IMR-90 (cell line): ENCODE measurements at regions not wholly inside any gene's neighbourhood (a gene's known extent, or its start where the extent isn't known, plus 50 kb on each side); places are given as distances from the start of the nearest gene placed in this dataset.

Source experiments
- ATAC-seq: fragments of 200-7000 bp; cut with Tn5 transposase; 2 replicates; pipeline ENCODE4 v1.9.1; 2020; ENCODE audit warnings: low read depth, mild to moderate bottlenecking, moderate library complexity
- BruUV-seq: library from RNA; stranded (reverse); fragments of 400-500 nt; replicated peaks from 2 replicates; lab custom pipeline; 2021; lab: Mats Ljungman, UMichigan
- CTCF ChIA-PET: fragments of 300-600 bp; formaldehyde crosslinking; extraction: SDS; loops from one replicate; lab custom pipeline; 2021; ENCODE audit warnings: antibody characterized with exemption; lab: Yijun Ruan, JAX
- POLR2A ChIA-PET: fragments of 300-600 bp; sonication (Branson Sonifier 250); formaldehyde crosslinking; loops from one replicate; lab custom pipeline; 2022; ENCODE audit warnings: antibody characterized with exemption; ENCODE audit not compliant: unreplicated experiment; lab: Charles Lee
- DNase-seq: peaks from one replicate; pipeline ENCODE4 v3.0.0; 2013
- H2AFZ ChIP-seq: replicated peaks from 2 replicates; pipeline ENCODE3; 2013; ENCODE audit warnings: low read length, mild to moderate bottlenecking; ENCODE audit not compliant: poor library complexity
- H2AK5ac ChIP-seq: 2 replicates; pipeline ENCODE4 v1.6.1; 2013; ENCODE audit warnings: low read depth, low read length, inconsistent platforms
- H2AK9ac ChIP-seq: replicated peaks from 2 replicates; pipeline ENCODE3; 2013; ENCODE audit warnings: mild to moderate bottlenecking, low read depth, low read length, moderate library complexity; ENCODE audit not compliant: poor library complexity
- H2BK120ac ChIP-seq: 2 replicates; pipeline ENCODE4 v1.6.1; 2013; ENCODE audit warnings: low read depth, low read length, inconsistent platforms
- H2BK15ac ChIP-seq: 3 replicates; pipeline ENCODE4 v1.6.1; 2013; ENCODE audit warnings: low read depth, low read length, inconsistent platforms
- H2BK20ac ChIP-seq: 2 replicates; pipeline ENCODE4 v1.6.1; 2013; ENCODE audit warnings: low read depth, mild to moderate bottlenecking, inconsistent platforms, low read length, moderate library complexity
- H2BK5ac ChIP-seq: 2 replicates; pipeline ENCODE4 v1.6.1; 2013; ENCODE audit warnings: mild to moderate bottlenecking, low read depth, low read length, inconsistent platforms; ENCODE audit not compliant: poor library complexity, severe bottlenecking
- H3K14ac ChIP-seq: replicated peaks from 2 replicates; pipeline ENCODE4 v1.6.1; 2013; ENCODE audit warnings: low read depth, low read length, inconsistent platforms
- H3K18ac ChIP-seq: 2 replicates; pipeline ENCODE4 v1.6.1; 2013; ENCODE audit warnings: low read depth, low read length, control low read depth
- H3K23ac ChIP-seq: 2 replicates; pipeline ENCODE4 v1.6.1; 2013; ENCODE audit warnings: low read depth, low read length, inconsistent platforms
- H3K27ac ChIP-seq: 2 replicates; pipeline ENCODE4 v1.5.1; 2013; ENCODE audit warnings: mild to moderate bottlenecking, control low read depth, low read length; ENCODE audit not compliant: insufficient read depth
- H3K27me3 ChIP-seq: 2 replicates; pipeline ENCODE4 v1.6.1; 2013; ENCODE audit warnings: low read length; ENCODE audit not compliant: control insufficient read depth, insufficient read depth
- H3K36me3 ChIP-seq: 2 replicates; pipeline ENCODE4 v1.6.1; 2013; ENCODE audit warnings: low read length, mixed read lengths; ENCODE audit not compliant: control insufficient read depth, insufficient read depth
- H3K4ac ChIP-seq: 2 replicates; pipeline ENCODE4 v1.6.1; 2013; ENCODE audit warnings: low read depth, low read length, inconsistent platforms
- H3K4me1 ChIP-seq: 2 replicates; pipeline ENCODE4 v1.6.1; 2013; ENCODE audit warnings: low read length, mixed read lengths; ENCODE audit not compliant: control insufficient read depth, insufficient read depth
- H3K4me2 ChIP-seq: 2 replicates; pipeline ENCODE4 v1.6.1; 2013; ENCODE audit warnings: low read depth, mild to moderate bottlenecking, control low read depth, low read length, moderate library complexity
- H3K4me3 ChIP-seq: 2 replicates; pipeline ENCODE4 v1.5.1; 2013; ENCODE audit warnings: low read depth, mild to moderate bottlenecking, control low read depth, low read length, moderate library complexity; ENCODE audit not compliant: insufficient read depth
- H3K56ac ChIP-seq: 2 replicates; pipeline ENCODE4 v1.6.1; 2013; ENCODE audit warnings: low read length, inconsistent platforms; ENCODE audit not compliant: insufficient read depth; ENCODE audit errors: extremely low read depth
- H3K79me1 ChIP-seq, 2 experiments: 2 replicates each; pipeline ENCODE4 v1.6.1; 2013; ENCODE audit warnings: low read length in 2 of 2, inconsistent platforms in 1 of 2, low read depth in 1 of 2
- H3K9ac ChIP-seq: 2 replicates; pipeline ENCODE4 v1.6.1; 2013; ENCODE audit warnings: low read depth, low read length, control low read depth
- H3K9me1 ChIP-seq: 2 replicates; pipeline ENCODE4 v1.6.1; 2013; ENCODE audit warnings: low read length, inconsistent platforms; ENCODE audit not compliant: insufficient read depth
- H3K9me3 ChIP-seq: 2 replicates; pipeline ENCODE4 v1.6.1; 2013; ENCODE audit warnings: low read length; ENCODE audit not compliant: control insufficient read depth, insufficient read depth
- H4K20me1 ChIP-seq: 2 replicates; pipeline ENCODE4 v1.6.1; 2013; ENCODE audit warnings: low read length, inconsistent platforms; ENCODE audit not compliant: insufficient read depth
- H4K5ac ChIP-seq: 2 replicates; pipeline ENCODE4 v1.6.1; 2013; ENCODE audit warnings: mild to moderate bottlenecking, low read depth, low read length, control low read depth
- H4K8ac ChIP-seq, 2 experiments: 2 replicates each; pipeline ENCODE4 v1.6.1; 2013; ENCODE audit warnings: low read depth in 2 of 2, low read length in 2 of 2, control low read depth in 1 of 2, inconsistent platforms in 1 of 2
- H4K91ac ChIP-seq: 2 replicates; pipeline ENCODE4 v1.6.1; 2013; ENCODE audit warnings: low read depth, low read length, inconsistent platforms; ENCODE audit not compliant: insufficient read depth
- MAZ ChIP-seq: IDR thresholded peaks from 2 replicates; pipeline ENCODE4 v1.6.1; 2012; ENCODE audit warnings: low read depth, mild to moderate bottlenecking, low read length, improper control_type of control experiment, moderate library complexity, borderline replicate concordance
- NFE2L2 ChIP-seq: fragments of 150-350 bp; IDR thresholded peaks from 2 replicates; pipeline ENCODE4 v1.6.1; 2016; ENCODE audit warnings: low read depth, mild to moderate bottlenecking, low read length
- RCOR1 ChIP-seq: IDR thresholded peaks from 2 replicates; pipeline ENCODE4 v1.6.1; 2012; ENCODE audit warnings: mild to moderate bottlenecking, low read length, improper control_type of control experiment; ENCODE audit not compliant: insufficient replicate concordance
- RFX5 ChIP-seq: IDR thresholded peaks from 2 replicates; pipeline ENCODE4 v1.8.0; 2012; ENCODE audit warnings: low read depth, mild to moderate bottlenecking, low read length, moderate library complexity
- WGBS, 2 experiments: methylation state at CpG; one replicate each; pipeline versions ENCODE4 v1.1.5 to v1.1.7; 2013; ENCODE audit warnings: missing lambda C conversion rate in 2 of 2; ENCODE audit not compliant: insufficient read length in 1 of 2; ENCODE audit errors: extremely low coverage in 2 of 2; 5-methylcytosine and 5-hydroxymethylcytosine counted together
- dilution Hi-C: fragments of 300-500 bp; cut with HindIII; formaldehyde crosslinking; loops from one replicate; pipeline ENCODE4 v1.14.3; 2018; ENCODE audit warnings: low sequenced_read_pairs; ENCODE audit not compliant: unreplicated experiment
- in situ Hi-C: fragments of 300-500 bp; cut with MboI; formaldehyde crosslinking; loops from 3 replicates; pipeline ENCODE4 v1.14.3; 2019; ENCODE audit warnings: low sequenced_read_pairs, inconsistent platforms, mixed read lengths
- intact Hi-C: fragments of 100-400 bp; cut with micrococcal nuclease; formaldehyde crosslinking; loops from 2 replicates; pipeline ENCODE4 v1.10.0; 2022
- TF ChIP-seq, protein P1 (sequence below): conservative IDR thresholded peaks from 2 replicates; pipeline ENCODE4 v1.5.1; 2012; ENCODE audit warnings: mild to moderate bottlenecking, low read depth, low read length, improper control_type of control experiment

- Histone ChIP-seq H3K14ac (no peak overlapping the region), H2BK20ac (no peak overlapping the region), H4K8ac (no peak overlapping the region), H3K4me2 (no peak overlapping the region), H2BK15ac (no peak overlapping the region), H3K27me3 (no peaks in the 10 kb centered on the region), H3K9ac (no peak overlapping the region), H2BK5ac (no peak overlapping the region), H4K20me1 (no peaks in the 10 kb centered on the region), H2AFZ (no peak overlapping the region), H2AK9ac (no peak overlapping the region), H3K4me1 (no peaks in the 10 kb centered on the region), H3K79me1 (no peaks in the 10 kb centered on the region), H3K23ac (no peak overlapping the region), H3K36me3 (no peaks in the 10 kb centered on the region), H3K4me3 (no peak overlapping the region), H3K4ac (no peak overlapping the region), H3K56ac (no peak overlapping the region), H2AK5ac (no peak overlapping the region), H3K9me1 (no peaks in the 10 kb centered on the region), H4K5ac (no peak overlapping the region), H3K18ac (no peak overlapping the region), H3K27ac (no peak overlapping the region), H4K91ac (no peak overlapping the region), H3K9me3 (peaks cover 12% of the 10 kb centered on the region; the same call in 1 of the 2 replicates), H2BK120ac (no peak overlapping the region)
- POLR2A ChIA-PET: no interaction called here
- CTCF ChIA-PET: no interaction called here
- ATAC-seq (no peak), DNase-seq (no peak)
- dilution Hi-C loops (no loop called here), intact Hi-C loops (no loop called here), in situ Hi-C loops (no loop called here)
- BruUV-seq: no TSS peak
- no CpG with 5 or more reads among the region's 2 CpGs for WGBS, 2 experiments
- TF ChIP-seq, protein P1, sequence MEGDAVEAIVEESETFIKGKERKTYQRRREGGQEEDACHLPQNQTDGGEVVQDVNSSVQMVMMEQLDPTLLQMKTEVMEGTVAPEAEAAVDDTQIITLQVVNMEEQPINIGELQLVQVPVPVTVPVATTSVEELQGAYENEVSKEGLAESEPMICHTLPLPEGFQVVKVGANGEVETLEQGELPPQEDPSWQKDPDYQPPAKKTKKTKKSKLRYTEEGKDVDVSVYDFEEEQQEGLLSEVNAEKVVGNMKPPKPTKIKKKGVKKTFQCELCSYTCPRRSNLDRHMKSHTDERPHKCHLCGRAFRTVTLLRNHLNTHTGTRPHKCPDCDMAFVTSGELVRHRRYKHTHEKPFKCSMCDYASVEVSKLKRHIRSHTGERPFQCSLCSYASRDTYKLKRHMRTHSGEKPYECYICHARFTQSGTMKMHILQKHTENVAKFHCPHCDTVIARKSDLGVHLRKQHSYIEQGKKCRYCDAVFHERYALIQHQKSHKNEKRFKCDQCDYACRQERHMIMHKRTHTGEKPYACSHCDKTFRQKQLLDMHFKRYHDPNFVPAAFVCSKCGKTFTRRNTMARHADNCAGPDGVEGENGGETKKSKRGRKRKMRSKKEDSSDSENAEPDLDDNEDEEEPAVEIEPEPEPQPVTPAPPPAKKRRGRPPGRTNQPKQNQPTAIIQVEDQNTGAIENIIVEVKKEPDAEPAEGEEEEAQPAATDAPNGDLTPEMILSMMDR: no peak
- no peak for TF ChIP-seq NFE2L2
- TF ChIP-seq MAZ: no peak
- no peak for TF ChIP-seq RFX5
- TF ChIP-seq RCOR1: no peak
Measured at GRCh38 chr11:43130616-43131015, 181.2 kb upstream of the API5 start.
